ENCODE measurements at regions not wholly inside any gene's neighbourhood (a gene's known extent, or its start where the extent isn't known, plus 50 kb on each side); places are given as distances from the start of the nearest gene placed in this dataset.

GRCh38 chr10:28135258-28135657 lies 136.4 kb upstream of the ODAD2 start:
- H3K4me1 ChIP-seq (replicated peaks in 1 of 2; ENCODE audit: control insufficient read depth in 2 of 2, insufficient read depth in 2 of 2, low read length in 2 of 2) = no peaks in the 10 kb centered on the region
- ATAC-seq = no peak
- no peak overlapping the region for H3K27ac ChIP-seq (ENCODE audit: extremely low read depth, low read depth, low read length)
- no peaks in the 10 kb centered on the region for H3K79me2 ChIP-seq (ENCODE audit: control insufficient read depth, insufficient read depth, low read length)
- in situ Hi-C loops (cut with MboI) = no loop called here
- no peak overlapping the region for H3K4me3 ChIP-seq
- no peaks in the 10 kb centered on the region for H4K20me1 ChIP-seq (replicated peaks; ENCODE audit: control insufficient read depth, insufficient read depth, low read length)
- no peaks in the 10 kb centered on the region for H3K36me3 ChIP-seq (ENCODE audit: control insufficient read depth, insufficient read depth, low read length)
- H3K4me2 ChIP-seq (ENCODE audit: insufficient read depth, low read length) = no peak overlapping the region
- CTCF ChIA-PET (ENCODE audit: low intra/inter-chr PET ratio) = no interaction called here
- intact Hi-C loops (cut with micrococcal nuclease) = no loop called here
- no peak overlapping the region for H2AFZ ChIP-seq (ENCODE audit: low read depth, low read length)
- no peaks in the 10 kb centered on the region for H3K27me3 ChIP-seq (ENCODE audit: control insufficient read depth in 2 of 2, insufficient read depth in 2 of 2, low read length in 2 of 2)
- TF ChIP-seq, protein P1, sequence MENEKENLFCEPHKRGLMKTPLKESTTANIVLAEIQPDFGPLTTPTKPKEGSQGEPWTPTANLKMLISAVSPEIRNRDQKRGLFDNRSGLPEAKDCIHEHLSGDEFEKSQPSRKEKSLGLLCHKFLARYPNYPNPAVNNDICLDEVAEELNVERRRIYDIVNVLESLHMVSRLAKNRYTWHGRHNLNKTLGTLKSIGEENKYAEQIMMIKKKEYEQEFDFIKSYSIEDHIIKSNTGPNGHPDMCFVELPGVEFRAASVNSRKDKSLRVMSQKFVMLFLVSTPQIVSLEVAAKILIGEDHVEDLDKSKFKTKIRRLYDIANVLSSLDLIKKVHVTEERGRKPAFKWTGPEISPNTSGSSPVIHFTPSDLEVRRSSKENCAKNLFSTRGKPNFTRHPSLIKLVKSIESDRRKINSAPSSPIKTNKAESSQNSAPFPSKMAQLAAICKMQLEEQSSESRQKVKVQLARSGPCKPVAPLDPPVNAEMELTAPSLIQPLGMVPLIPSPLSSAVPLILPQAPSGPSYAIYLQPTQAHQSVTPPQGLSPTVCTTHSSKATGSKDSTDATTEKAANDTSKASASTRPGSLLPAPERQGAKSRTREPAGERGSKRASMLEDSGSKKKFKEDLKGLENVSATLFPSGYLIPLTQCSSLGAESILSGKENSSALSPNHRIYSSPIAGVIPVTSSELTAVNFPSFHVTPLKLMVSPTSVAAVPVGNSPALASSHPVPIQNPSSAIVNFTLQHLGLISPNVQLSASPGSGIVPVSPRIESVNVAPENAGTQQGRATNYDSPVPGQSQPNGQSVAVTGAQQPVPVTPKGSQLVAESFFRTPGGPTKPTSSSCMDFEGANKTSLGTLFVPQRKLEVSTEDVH (IDR thresholded peaks at IDR 0.05; ENCODE audit: low read depth, partially characterized antibody) = no peak
- TF ChIP-seq, protein P2, sequence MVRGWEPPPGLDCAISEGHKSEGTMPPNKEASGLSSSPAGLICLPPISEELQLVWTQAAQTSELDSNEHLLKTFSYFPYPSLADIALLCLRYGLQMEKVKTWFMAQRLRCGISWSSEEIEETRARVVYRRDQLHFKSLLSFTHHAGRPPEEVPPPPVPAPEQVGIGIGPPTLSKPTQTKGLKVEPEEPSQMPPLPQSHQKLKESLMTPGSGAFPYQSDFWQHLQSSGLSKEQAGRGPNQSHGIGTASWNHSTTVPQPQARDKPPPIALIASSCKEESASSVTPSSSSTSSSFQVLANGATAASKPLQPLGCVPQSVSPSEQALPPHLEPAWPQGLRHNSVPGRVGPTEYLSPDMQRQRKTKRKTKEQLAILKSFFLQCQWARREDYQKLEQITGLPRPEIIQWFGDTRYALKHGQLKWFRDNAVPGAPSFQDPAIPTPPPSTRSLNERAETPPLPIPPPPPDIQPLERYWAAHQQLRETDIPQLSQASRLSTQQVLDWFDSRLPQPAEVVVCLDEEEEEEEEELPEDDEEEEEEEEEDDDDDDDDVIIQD (CRISPR knock-in tag; IDR thresholded peaks at IDR 0.05) = no peak
- no peak for TF ChIP-seq HDAC1 (IDR thresholded peaks at IDR 0.05)
- no peak for TF ChIP-seq RFX1 (IDR thresholded peaks at IDR 0.05)
- no peaks in the 10 kb centered on the region for H3K9me3 ChIP-seq (replicated peaks; ENCODE audit: control insufficient read depth, insufficient read depth, low read depth, low read length)
- no peak for DNase-seq (ENCODE audit: extremely low read depth in 1 of 4, low spot score in 3 of 4)
- POLR2A ChIA-PET = interaction anchor here (0.8 kb wide), 1 partner anchor 425 kb away, joined by 5 read pairs; no protein-coding TSS in a partner anchor
- H3K9me1 ChIP-seq (ENCODE audit: control insufficient read depth, insufficient read depth, low read length) = no peaks in the 10 kb centered on the region
- FAIRE-seq = no peak
- BruUV-seq (replicated peaks) = no TSS peak
- H3K9ac ChIP-seq (ENCODE audit: insufficient read depth in 1 of 2, low read depth in 2 of 2, low read length in 2 of 2) = no peak overlapping the region
